Keratinocyte (primary cell): ENCODE measurements at regions not wholly inside any gene's neighbourhood (a gene's known extent, or its start where the extent isn't known, plus 50 kb on each side); places are given as distances from the start of the nearest gene placed in this dataset.

Source experiments
- DNase-seq: peaks from one replicate; pipeline ENCODE4 v3.0.0-alpha.2; 2011; ENCODE audit warnings: low read depth, missing footprints, low spot score
- FAIRE-seq: peaks from 2 replicates; lab custom pipeline; 2011; peaks lifted over from hg19 to GRCh38; lab: Jason Lieb, UNC
- H2AFZ ChIP-seq: 2 replicates; pipeline ENCODE4 v1.6.0; 2012; ENCODE audit warnings: low read length, control low read depth, inconsistent platforms; ENCODE audit not compliant: control insufficient read depth
- H3K27ac ChIP-seq: 2 replicates; pipeline ENCODE4 v1.5.1; 2011; ENCODE audit warnings: low read length; ENCODE audit not compliant: control insufficient read depth, insufficient read depth
- H3K27me3 ChIP-seq: 3 replicates; pipeline ENCODE4 v1.6.0; 2011; ENCODE audit warnings: low read length; ENCODE audit not compliant: control insufficient read depth, insufficient read depth; ENCODE audit errors: extremely low read depth
- H3K36me3 ChIP-seq, 2 experiments: 2 replicates in 1 of 2; 3 replicates in 1 of 2; pipeline ENCODE4 v1.5.1; 2011; ENCODE audit warnings: low read length in 2 of 2, mild to moderate bottlenecking in 1 of 2; ENCODE audit not compliant: control insufficient read depth in 2 of 2, insufficient read depth in 2 of 2; ENCODE audit errors: extremely low read depth in 1 of 2
- H3K4me1 ChIP-seq: 3 replicates; pipeline ENCODE4 v1.5.1; 2011; ENCODE audit warnings: low read length; ENCODE audit not compliant: control insufficient read depth, insufficient read depth; ENCODE audit errors: extremely low read depth
- H3K4me2 ChIP-seq: 3 replicates; pipeline ENCODE4 v1.6.0; 2011; ENCODE audit warnings: low read depth, low read length; ENCODE audit not compliant: control insufficient read depth, insufficient read depth; ENCODE audit errors: extremely low read depth
- H3K4me3 ChIP-seq, 3 experiments: fragments of 200-600 bp in 1 of 3; sonication (generic) in 1 of 3; 2 replicates in 2 of 3; 3 replicates in 1 of 3; pipeline ENCODE4 v1.5.1; 2011 to 2016; ENCODE audit warnings: low read length in 3 of 3, mild to moderate bottlenecking in 3 of 3, control low read depth in 2 of 3, inconsistent platforms in 1 of 3, low read depth in 1 of 3, mixed read lengths in 1 of 3, mixed run types in 1 of 3, moderate library complexity in 1 of 3; ENCODE audit not compliant: control insufficient read depth in 2 of 3, insufficient read depth in 2 of 3; ENCODE audit errors: extremely low read depth in 1 of 3
- H3K79me2 ChIP-seq: 2 replicates; pipeline ENCODE4 v1.6.0; 2012; ENCODE audit warnings: low read length; ENCODE audit not compliant: control insufficient read depth, insufficient read depth
- H3K9ac ChIP-seq: 3 replicates; pipeline ENCODE4 v1.6.0; 2011; ENCODE audit warnings: low read length; ENCODE audit not compliant: control insufficient read depth, insufficient read depth; ENCODE audit errors: extremely low read depth
- H3K9me1 ChIP-seq: 3 replicates; pipeline ENCODE4 v1.6.0; 2011; ENCODE audit warnings: low read length; ENCODE audit not compliant: control insufficient read depth, insufficient read depth; ENCODE audit errors: extremely low read depth
- H3K9me3 ChIP-seq: 2 replicates; pipeline ENCODE4 v1.5.1; 2012; ENCODE audit warnings: low read depth, low read length; ENCODE audit not compliant: control insufficient read depth
- H4K20me1 ChIP-seq: 3 replicates; pipeline ENCODE4 v1.6.0; 2011; ENCODE audit warnings: low read length; ENCODE audit not compliant: control insufficient read depth, insufficient read depth; ENCODE audit errors: extremely low read depth
- EZH2 ChIP-seq: IDR thresholded peaks from one replicate; pipeline ENCODE4 v1.6.1; 2012; ENCODE audit warnings: inconsistent platforms, mild to moderate bottlenecking, low read length, moderate library complexity
- dilution Hi-C: fragments of 300-500 bp; cut with MboI; formaldehyde crosslinking; loops from one replicate; pipeline ENCODE4 v1.7.0; 2020; ENCODE audit warnings: low sequenced_read_pairs; ENCODE audit not compliant: extremely low pct_ligation_motif_present
- TF ChIP-seq, protein P1 (sequence below), 3 experiments: IDR thresholded peaks in 1 of 3; conservative IDR thresholded peaks in 1 of 3; optimal IDR thresholded peaks in 1 of 3; 2 replicates in 2 of 3; 3 replicates in 1 of 3; pipeline versions ENCODE3 to v1.5.1; 2011; ENCODE audit warnings: low read length in 3 of 3, mild to moderate bottlenecking in 3 of 3, moderate library complexity in 2 of 3, control low read depth in 1 of 3, inconsistent platforms in 1 of 3; ENCODE audit not compliant: insufficient read depth in 2 of 3; ENCODE audit errors: extremely low read depth in 1 of 3

DNA sequence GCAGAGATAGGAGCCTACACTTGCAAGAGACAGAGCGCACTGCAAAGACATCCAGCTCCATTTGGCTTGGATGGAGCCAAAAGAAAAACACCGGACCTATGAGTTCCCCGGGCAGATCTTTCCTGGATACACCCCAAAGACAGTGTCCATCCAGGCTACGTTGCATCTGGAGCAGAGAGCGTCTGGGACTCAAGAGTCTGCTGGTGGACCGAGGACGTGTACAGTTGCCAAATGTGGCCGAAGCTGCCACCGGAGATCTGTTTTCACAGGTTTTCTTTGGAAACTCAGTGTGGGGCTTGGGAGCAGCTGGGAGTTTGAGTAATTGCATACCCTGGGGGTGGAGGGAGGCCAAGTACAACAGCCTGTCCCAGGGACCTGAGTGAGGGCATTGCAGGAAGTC, 192.3 kb upstream of the OSR1 start:
- no peaks in the 10 kb centered on the region for H3K4me1 ChIP-seq
- TF ChIP-seq, protein P1, sequence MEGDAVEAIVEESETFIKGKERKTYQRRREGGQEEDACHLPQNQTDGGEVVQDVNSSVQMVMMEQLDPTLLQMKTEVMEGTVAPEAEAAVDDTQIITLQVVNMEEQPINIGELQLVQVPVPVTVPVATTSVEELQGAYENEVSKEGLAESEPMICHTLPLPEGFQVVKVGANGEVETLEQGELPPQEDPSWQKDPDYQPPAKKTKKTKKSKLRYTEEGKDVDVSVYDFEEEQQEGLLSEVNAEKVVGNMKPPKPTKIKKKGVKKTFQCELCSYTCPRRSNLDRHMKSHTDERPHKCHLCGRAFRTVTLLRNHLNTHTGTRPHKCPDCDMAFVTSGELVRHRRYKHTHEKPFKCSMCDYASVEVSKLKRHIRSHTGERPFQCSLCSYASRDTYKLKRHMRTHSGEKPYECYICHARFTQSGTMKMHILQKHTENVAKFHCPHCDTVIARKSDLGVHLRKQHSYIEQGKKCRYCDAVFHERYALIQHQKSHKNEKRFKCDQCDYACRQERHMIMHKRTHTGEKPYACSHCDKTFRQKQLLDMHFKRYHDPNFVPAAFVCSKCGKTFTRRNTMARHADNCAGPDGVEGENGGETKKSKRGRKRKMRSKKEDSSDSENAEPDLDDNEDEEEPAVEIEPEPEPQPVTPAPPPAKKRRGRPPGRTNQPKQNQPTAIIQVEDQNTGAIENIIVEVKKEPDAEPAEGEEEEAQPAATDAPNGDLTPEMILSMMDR (optimal IDR thresholded peaks at IDR 0.05 in 1 of 3, IDR thresholded peaks at IDR 0.05 in 1 of 3, conservative IDR thresholded peaks at IDR 0.05 in 1 of 3; ENCODE audit: extremely low read depth in 1 of 3, insufficient read depth in 2 of 3, low read length in 3 of 3) = no peak
- TF ChIP-seq EZH2 = no peak
- H3K27me3 ChIP-seq = peaks cover 8% of the 10 kb centered on the region
- H3K4me2 ChIP-seq = no peak overlapping the region
- no peaks in the 10 kb centered on the region for H4K20me1 ChIP-seq
- DNase-seq = no peak
- H3K9me3 ChIP-seq = no peaks in the 10 kb centered on the region
- no peak overlapping the region for H3K9ac ChIP-seq
- dilution Hi-C loops = no loop called here
- H3K27ac ChIP-seq = no peak overlapping the region
- H3K36me3 ChIP-seq = no peaks in the 10 kb centered on the region
- no peak overlapping the region for H2AFZ ChIP-seq
- no peaks in the 10 kb centered on the region for H3K79me2 ChIP-seq
- no peak overlapping the region for H3K4me3 ChIP-seq
- H3K9me1 ChIP-seq = no peaks in the 10 kb centered on the region
- no peak for FAIRE-seq

DNA sequence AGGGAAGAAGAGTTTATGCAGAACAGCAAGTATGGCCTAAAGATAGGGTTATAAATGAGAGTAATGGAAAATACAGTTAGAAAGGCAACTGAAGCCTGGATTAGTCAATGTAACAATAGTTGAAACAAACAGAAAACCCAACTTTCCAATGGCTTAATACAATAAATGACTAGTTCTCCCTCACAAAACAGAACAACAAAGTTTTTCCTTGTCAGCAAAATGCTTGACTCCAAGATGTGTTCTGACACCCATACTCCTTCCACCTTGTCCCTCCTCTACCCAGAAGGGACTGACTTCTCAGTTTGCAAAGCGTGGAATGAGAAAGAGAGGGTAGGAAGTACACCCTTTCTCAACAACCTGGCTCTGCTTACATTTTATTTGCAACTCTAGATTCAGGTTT, 191.4 kb upstream of the OSR1 start:
- dilution Hi-C loops = no loop called here
- TF ChIP-seq, protein P1 (optimal IDR thresholded peaks at IDR 0.05 in 1 of 3, IDR thresholded peaks at IDR 0.05 in 1 of 3, conservative IDR thresholded peaks at IDR 0.05 in 1 of 3; ENCODE audit: extremely low read depth in 1 of 3, insufficient read depth in 2 of 3, low read length in 3 of 3) = no peak
- TF ChIP-seq EZH2 = no peak

More for the DNA sequence above, 191.4 kb upstream of the OSR1 start:
- Histone ChIP-seq H2AFZ (no peak overlapping the region), H3K27me3 (peaks cover 8% of the 10 kb centered on the region), H3K27ac (no peak overlapping the region), H3K4me2 (no peak overlapping the region), H4K20me1 (no peaks in the 10 kb centered on the region), H3K4me1 (peaks cover 3% of the 10 kb centered on the region), H3K36me3 (no peaks in the 10 kb centered on the region), H3K9ac (no peak overlapping the region), H3K4me3 (no peak overlapping the region), H3K79me2 (no peaks in the 10 kb centered on the region), H3K9me1 (no peaks in the 10 kb centered on the region), H3K9me3 (no peaks in the 10 kb centered on the region)
- no peak for FAIRE-seq
- DNase-seq = no peak
